Epithelial cell of esophagus (primary cell): ENCODE measurements at regions not wholly inside any gene's neighbourhood (a gene's known extent, or its start where the extent isn't known, plus 50 kb on each side); places are given as distances from the start of the nearest gene placed in this dataset.
"Not testable (repeated sequence)": the region's sequence is repeated elsewhere in the genome, so short reads cannot be mapped to it uniquely, and the experiment has no call there.

Experiments
- DNase-seq: peaks from one replicate; pipeline ENCODE4 v3.0.0; 2010; ENCODE audit warnings: low read depth
- H3K4me3 ChIP-seq: 2 replicates; pipeline ENCODE4 v1.5.1; 2011; ENCODE audit warnings: mild to moderate bottlenecking, low read length, control low read depth
- CTCF ChIP-seq: IDR thresholded peaks from 2 replicates; pipeline ENCODE4 v1.5.1; 2011; ENCODE audit warnings: low read depth, mild to moderate bottlenecking, low read length, control low read depth, inconsistent platforms; ENCODE audit not compliant: insufficient read depth; ENCODE audit errors: missing control alignments

DNA sequence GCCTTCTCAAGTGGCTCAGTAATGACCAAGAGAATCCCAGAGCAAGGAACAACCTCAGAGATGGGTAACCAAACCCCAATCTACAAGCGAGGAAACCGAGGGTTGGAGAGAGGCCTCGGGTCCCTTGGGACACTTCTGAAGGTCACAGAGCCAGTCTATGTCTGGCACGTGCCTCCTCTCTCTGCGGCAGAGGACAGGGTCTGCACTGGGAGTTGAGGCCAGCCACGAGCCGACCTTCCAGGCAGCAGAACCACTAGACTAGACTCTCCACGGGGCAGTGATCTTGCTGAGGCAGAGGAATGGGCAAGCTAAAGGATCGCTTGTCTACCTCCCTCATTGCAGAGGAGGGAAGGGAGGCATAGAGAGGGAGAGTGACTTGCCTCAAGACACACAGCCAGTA, 100.6 kb upstream of the SMAD3 start:
- no peak for DNase-seq
- H3K4me3 ChIP-seq = no peak overlapping the region
- TF ChIP-seq CTCF = no peak

GRCh38 chr15:66965201-66965900, 100.1 kb upstream of the SMAD3 start:
- H3K4me3 ChIP-seq = no peak overlapping the region
- DNase-seq = no peak
- no peak for TF ChIP-seq CTCF

- H3K4me3 ChIP-seq = no peak overlapping the region
- peak; percentile 38 for DNase-seq
- TF ChIP-seq CTCF = peak; percentile 34
Observed at GRCh38 chr15:66966256-66966655, 99.1 kb upstream of the SMAD3 start.

DNA sequence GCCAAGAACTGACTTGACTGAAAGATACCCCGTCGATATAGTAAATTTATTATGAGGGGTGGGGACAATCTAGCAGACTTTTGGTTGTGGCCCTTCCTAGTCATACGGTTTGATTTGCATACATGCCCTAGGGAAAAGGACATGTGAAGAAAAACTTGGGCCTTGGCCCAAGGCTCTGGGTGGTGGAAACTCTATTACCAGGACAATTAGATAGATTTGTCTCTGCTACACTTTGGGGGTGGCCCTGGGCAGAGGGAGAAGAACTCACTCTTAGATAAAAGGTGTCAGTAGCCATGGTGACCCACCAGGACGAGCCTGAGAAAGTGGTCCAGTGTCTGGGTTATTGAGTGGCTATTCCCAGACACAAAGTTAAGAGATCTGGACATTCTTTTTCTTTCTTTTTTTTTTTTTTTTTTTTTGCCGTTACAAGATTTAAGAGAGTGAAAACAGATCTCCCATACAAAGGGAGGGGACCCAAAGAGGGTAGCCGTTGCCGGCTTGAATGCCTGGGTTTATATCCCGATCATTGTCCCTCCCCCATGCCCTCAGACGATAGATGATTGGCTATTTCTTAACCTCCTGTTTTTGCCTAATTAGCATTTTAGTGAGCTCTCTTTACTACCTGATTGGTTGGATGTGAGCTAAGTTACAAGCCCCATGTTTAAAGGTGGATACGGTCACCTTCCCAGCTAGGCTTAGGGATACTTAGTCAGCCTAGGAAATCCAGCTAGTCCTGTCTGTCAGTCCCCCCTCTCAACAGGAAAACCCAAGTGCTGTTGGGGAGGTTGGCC, 96.4 kb upstream of the SMAD3 start:
- TF ChIP-seq CTCF = no peak
- H3K4me3 ChIP-seq = no peak overlapping the region
- DNase-seq = no peak

- H3K4me3 ChIP-seq, DNase-seq: not testable (repeated sequence)
Observed at GRCh38 chr15:66974131-66974530, 91.3 kb upstream of the SMAD3 start.

GRCh38 chr15:66976106-66976640, 89.2 kb upstream of the SMAD3 start:
- not testable (repeated sequence) for DNase-seq, H3K4me3 ChIP-seq

DNA sequence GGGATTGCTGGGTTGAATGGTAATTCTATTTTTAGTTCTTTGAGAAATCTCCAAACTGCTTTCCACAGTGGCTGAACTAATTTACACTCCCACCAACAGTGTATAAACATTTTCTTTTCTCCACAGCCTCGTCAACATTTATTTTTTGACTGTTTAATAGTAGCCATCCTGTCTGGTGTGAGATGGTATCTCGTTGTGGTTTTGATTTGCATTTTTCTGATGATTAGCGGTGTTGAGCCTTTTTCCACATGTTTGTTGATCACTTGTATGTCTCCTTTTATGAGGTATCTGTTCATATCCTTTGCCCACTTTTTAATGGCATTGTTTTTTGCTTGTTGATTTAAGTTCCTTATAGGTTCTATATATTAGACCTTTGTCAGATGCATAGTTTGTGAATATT, 85.1 kb upstream of the SMAD3 start:
- not testable (repeated sequence) for DNase-seq, H3K4me3 ChIP-seq

- H3K4me3 ChIP-seq = no peak overlapping the region
- DNase-seq = no peak
- no peak for TF ChIP-seq CTCF
Observed at GRCh38 chr15:66981771-66982170, 83.6 kb upstream of the SMAD3 start.
